Cardiac fibroblast (primary cell): ENCODE measurements at regions not wholly inside any gene's neighbourhood (a gene's known extent, or its start where the extent isn't known, plus 50 kb on each side); places are given as distances from the start of the nearest gene placed in this dataset.

Experiments
- DNase-seq, 2 donors: peaks; one replicate each; pipeline versions ENCODE4 v3.0.0 to v3.0.0-alpha.2; 2010; ENCODE audit warnings: low read depth in 2 of 2
- H3K4me3 ChIP-seq, 2 donors: replicated peaks in 1 of 2; 1 replicate in 1 of 2; 2 replicates in 1 of 2; pipeline ENCODE4 v1.5.1; 2011; ENCODE audit warnings: low read depth in 2 of 2, low read length in 2 of 2, mild to moderate bottlenecking in 2 of 2, moderate library complexity in 1 of 2
- TF ChIP-seq, protein P1 (sequence below): IDR thresholded peaks from one replicate; pipeline ENCODE4 v1.5.1; 2011; ENCODE audit warnings: low read depth, mild to moderate bottlenecking, low read length, inconsistent platforms

DNA sequence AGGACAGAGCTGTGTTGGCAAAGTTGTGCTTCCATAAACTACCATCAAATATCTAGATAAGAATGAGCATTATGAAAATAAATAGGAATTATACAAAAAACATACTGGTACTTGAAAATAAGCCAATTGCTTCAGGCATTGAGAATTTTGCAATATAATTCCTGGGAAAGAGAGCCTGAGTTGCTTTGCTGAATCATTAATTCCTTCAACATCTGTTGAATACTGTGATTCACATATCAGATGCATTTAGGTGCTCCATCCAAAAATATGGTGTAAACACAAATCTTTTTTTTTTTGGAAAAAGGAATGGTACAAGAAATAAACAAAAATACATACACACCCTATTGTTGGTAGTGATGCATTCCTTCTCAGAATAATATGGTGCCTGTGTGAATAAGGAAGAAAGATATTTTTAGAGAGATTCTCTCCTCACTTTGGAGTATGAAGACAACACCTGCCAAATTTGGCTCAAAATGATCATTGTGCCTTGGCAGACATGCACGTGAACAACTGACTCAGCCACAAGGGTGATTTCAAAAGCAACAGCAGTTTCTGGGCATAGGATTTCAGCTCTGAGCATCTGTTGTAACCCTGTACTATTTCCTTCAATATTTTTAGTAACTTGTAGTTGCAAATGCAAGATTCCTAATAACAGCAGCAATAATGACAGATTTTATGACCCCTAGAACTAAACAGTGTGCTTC lies 96.7 kb downstream of the CAVIN4 start:
- TF ChIP-seq, protein P1, sequence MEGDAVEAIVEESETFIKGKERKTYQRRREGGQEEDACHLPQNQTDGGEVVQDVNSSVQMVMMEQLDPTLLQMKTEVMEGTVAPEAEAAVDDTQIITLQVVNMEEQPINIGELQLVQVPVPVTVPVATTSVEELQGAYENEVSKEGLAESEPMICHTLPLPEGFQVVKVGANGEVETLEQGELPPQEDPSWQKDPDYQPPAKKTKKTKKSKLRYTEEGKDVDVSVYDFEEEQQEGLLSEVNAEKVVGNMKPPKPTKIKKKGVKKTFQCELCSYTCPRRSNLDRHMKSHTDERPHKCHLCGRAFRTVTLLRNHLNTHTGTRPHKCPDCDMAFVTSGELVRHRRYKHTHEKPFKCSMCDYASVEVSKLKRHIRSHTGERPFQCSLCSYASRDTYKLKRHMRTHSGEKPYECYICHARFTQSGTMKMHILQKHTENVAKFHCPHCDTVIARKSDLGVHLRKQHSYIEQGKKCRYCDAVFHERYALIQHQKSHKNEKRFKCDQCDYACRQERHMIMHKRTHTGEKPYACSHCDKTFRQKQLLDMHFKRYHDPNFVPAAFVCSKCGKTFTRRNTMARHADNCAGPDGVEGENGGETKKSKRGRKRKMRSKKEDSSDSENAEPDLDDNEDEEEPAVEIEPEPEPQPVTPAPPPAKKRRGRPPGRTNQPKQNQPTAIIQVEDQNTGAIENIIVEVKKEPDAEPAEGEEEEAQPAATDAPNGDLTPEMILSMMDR = no peak
- no peak overlapping the region for H3K4me3 ChIP-seq
- DNase-seq = no peak

DNA sequence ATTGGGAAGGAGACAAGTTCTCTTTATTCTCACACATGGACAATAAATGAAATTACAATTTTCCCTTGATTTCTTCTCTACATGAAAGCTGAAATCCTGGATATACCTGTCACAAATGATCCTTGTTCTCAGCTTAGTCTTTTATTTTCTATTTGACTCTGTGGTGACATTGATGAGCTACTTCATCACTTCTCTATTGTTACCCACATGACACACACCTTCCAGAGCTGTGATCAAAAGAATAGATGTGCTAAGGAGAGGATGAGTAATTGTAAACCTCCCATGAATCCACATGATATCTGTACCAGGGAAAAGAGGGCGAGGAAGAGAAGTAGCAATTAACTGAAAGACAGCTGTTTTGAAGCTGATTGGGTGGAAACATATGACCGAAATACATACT lies 102.0 kb downstream of the CAVIN4 start:
- DNase-seq = no peak
- TF ChIP-seq, protein P1 = no peak
- H3K4me3 ChIP-seq = no peak overlapping the region

DNA sequence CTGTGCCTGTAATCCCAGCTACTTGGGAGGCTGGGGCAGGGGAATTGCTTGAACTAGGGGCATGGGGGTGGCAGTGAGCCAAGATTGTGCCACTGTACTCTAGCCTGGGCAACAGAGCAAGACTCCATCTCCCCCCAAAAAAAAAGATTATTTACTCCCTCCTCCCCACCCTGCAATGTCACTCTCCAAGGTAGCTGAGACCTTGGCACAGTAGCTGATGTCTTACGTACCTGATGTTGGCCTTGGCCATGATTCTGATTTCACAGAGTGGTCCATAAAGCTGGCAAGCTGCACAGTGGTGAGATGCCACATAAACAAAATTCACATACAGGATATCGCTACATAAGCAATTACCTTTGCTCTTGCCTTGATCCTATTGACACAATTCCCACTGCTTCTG lies 108.5 kb downstream of the CAVIN4 start:
- TF ChIP-seq, protein P1 = no peak
- DNase-seq = no peak
- no peak overlapping the region for H3K4me3 ChIP-seq

DNA sequence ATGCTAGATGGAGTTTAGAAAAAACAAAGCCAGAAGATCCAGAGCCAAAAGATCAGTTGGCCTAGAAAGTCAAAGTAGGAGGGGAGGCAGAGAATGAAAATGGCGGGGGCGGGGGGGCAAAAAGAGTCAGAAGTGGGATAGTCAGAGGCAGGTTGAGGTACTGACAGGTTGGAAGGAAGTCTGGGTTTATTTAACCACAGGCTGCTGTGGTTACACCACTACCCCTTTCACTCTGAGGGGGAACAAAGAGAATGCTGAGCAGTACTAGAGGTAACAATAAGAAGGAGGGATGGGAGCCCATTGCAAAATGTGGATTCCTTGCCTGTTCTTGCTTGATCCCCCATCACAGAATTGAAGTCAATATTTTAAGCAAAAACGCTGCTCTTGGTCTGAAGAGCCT lies 111.8 kb downstream of the CAVIN4 start:
- TF ChIP-seq, protein P1 = no peak
- no peak for DNase-seq

DNA sequence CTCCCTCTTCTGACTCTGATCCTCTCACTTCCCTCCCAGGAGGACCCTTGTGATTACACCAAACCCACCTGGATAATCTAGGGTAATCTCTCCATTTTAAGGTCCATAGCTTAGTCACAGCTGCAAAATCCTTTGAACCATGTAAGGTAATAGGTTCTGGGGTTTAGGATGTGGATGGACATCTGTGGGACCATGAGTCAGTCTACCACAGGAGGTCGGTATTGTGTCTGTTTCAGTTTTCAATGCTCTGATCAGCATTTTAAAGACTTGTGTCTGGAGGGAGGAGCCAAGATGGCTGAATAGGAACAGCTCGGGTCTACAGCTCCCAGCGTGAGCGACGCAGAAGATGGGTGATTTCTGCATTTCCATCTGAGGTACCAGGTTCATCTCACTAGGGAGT lies 112.6 kb downstream of the CAVIN4 start:
- TF ChIP-seq, protein P1 = no peak
- DNase-seq = no peak
- no peak overlapping the region for H3K4me3 ChIP-seq

More for the DNA sequence above, 111.8 kb downstream of the CAVIN4 start:
- H3K4me3 ChIP-seq = no peak overlapping the region

DNA sequence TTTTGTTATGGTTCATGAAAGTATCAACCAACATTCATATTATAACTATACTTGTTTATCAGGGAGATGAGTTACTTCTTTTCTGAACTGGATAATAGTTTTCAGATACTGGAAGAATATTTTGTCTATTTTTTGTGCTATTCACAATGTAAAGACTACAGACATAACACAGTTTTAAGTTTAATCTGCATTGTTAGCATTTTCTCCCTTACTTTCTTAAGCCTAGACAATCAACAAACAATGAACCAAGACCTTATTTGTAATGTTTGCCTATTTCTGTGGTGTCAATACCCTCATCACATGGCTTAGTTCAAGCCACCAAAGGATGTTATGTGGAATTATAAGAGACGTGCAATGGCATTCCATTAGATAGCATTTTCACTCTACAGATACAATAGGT lies 119.5 kb downstream of the CAVIN4 start:
- no peak for DNase-seq
- TF ChIP-seq, protein P1 = no peak
- no peak overlapping the region for H3K4me3 ChIP-seq

DNA sequence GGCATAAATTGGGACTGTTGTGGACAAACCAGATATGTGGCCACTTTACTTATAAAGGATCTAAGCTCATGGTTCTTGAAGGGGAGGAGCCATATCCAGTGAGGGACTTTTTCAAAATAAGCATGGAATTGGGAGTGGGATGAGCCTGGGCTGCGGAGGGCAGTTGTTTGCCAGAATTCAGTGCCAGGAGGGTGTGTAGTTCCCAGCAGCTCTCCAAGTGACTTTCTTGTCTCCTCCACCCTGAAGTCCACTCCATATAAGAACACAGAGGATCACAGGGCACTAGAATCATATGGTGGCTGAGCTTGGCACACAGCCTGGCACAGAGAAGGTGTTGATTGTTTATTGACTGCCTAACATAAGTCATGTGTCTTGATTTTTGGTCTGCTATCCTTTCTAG lies 121.1 kb downstream of the CAVIN4 start:
- DNase-seq = no peak

More for the DNA sequence above, 121.1 kb downstream of the CAVIN4 start:
- TF ChIP-seq, protein P1 = no peak
- H3K4me3 ChIP-seq = no peak overlapping the region
